ENCODE measurements at regions not wholly inside any gene's neighbourhood (a gene's known extent, or its start where the extent isn't known, plus 50 kb on each side); places are given as distances from the start of the nearest gene placed in this dataset.

- TF ChIP-seq CTCF (conservative IDR thresholded peaks at IDR 0.05; ENCODE audit: low read length) (no peak), EZH2phosphoT487 (IDR thresholded peaks at IDR 0.05; ENCODE audit: borderline replicate concordance) (no peak)
Measured at GRCh38 chr22:48806227-48806781, 1021.4 kb downstream of the BRD1 start.
